HPDE6-E6E7 (cell line): ENCODE measurements at regions not wholly inside any gene's neighbourhood (a gene's known extent, or its start where the extent isn't known, plus 50 kb on each side); places are given as distances from the start of the nearest gene placed in this dataset.

Source experiments
- DNase-seq: peaks from one replicate; pipeline ENCODE4 v3.0.0; 2011; ENCODE audit warnings: missing footprints; ENCODE audit errors: extremely low spot score

- DNase-seq = peak; percentile 64
Measured at GRCh38 chr11:35077709-35078469, 61.1 kb upstream of the CD44 start.

- no peak for DNase-seq
Measured at GRCh38 chr11:35078470-35078735, 60.6 kb upstream of the CD44 start.

GRCh38 chr11:35079611-35080010 lies 59.4 kb upstream of the CD44 start:
- no peak for DNase-seq

GRCh38 chr11:35082321-35083180 lies 56.4 kb upstream of the CD44 start:
- peak; percentile 82 for DNase-seq

GRCh38 chr11:35083181-35083430 lies 55.9 kb upstream of the CD44 start:
- DNase-seq = no peak

- DNase-seq = no peak
Measured at GRCh38 chr11:35083431-35084238, 55.3 kb upstream of the CD44 start.

GRCh38 chr11:35084817-35085440 lies 54.0 kb upstream of the CD44 start:
- DNase-seq = no peak

GRCh38 chr11:35085531-35086165 lies 53.3 kb upstream of the CD44 start:
- no peak for DNase-seq

- no peak for DNase-seq
Measured at GRCh38 chr11:35087648-35088047, 51.3 kb upstream of the CD44 start.

GRCh38 chr11:35088226-35088625 lies 50.7 kb upstream of the CD44 start:
- DNase-seq = no peak

- peak; percentile 62 for DNase-seq
Measured at GRCh38 chr11:35088676-35089075, 50.3 kb upstream of the CD44 start.
